GM23248 (cell line): ENCODE measurements at regions not wholly inside any gene's neighbourhood (a gene's known extent, or its start where the extent isn't known, plus 50 kb on each side); places are given as distances from the start of the nearest gene placed in this dataset.

ENCODE experiments used
- DNase-seq: peaks from one replicate; pipeline ENCODE4 v3.0.0-alpha.2; 2015
- H2AFZ ChIP-seq: fragments of 200-600 bp; sonication (generic); 2 replicates; pipeline ENCODE4 v1.6.1; 2016; ENCODE audit warnings: antibody characterized with exemption
- H3F3A ChIP-seq: fragments of 200-600 bp; sonication (generic); 2 replicates; pipeline ENCODE4 v1.6.1; 2016; ENCODE audit warnings: mild to moderate bottlenecking, antibody characterized with exemption, mixed run types; ENCODE audit not compliant: insufficient read depth
- H3K27ac ChIP-seq: fragments of 200-600 bp; sonication (generic); 2 replicates; pipeline ENCODE4 v1.5.1; 2016; ENCODE audit warnings: mild to moderate bottlenecking
- H3K27me3 ChIP-seq: fragments of 200-600 bp; sonication (generic); replicated peaks from 2 replicates; pipeline ENCODE4 v1.6.1; 2016; ENCODE audit warnings: mild to moderate bottlenecking; ENCODE audit not compliant: insufficient read depth
- H3K36me3 ChIP-seq: fragments of 200-600 bp; sonication (generic); 2 replicates; pipeline ENCODE4 v1.6.1; 2016; ENCODE audit warnings: low read depth, mild to moderate bottlenecking
- H3K4me1 ChIP-seq: fragments of 200-600 bp; sonication (generic); 2 replicates; pipeline ENCODE4 v1.6.1; 2016; ENCODE audit warnings: mild to moderate bottlenecking; ENCODE audit not compliant: insufficient read depth
- H3K4me2 ChIP-seq: fragments of 200-600 bp; sonication (generic); one replicate; pipeline ENCODE4 v1.6.1; 2016; ENCODE audit warnings: mild to moderate bottlenecking; ENCODE audit not compliant: unreplicated experiment
- H3K4me3 ChIP-seq: fragments of 200-600 bp; sonication (generic); 2 replicates; pipeline ENCODE4 v1.5.1; 2016; ENCODE audit warnings: mild to moderate bottlenecking
- H3K79me2 ChIP-seq: fragments of 200-600 bp; sonication (generic); 2 replicates; pipeline ENCODE4 v1.6.1; 2016; ENCODE audit warnings: mild to moderate bottlenecking; ENCODE audit not compliant: insufficient read depth
- H3K9ac ChIP-seq: fragments of 200-600 bp; sonication (generic); 2 replicates; pipeline ENCODE4 v1.6.1; 2016; ENCODE audit warnings: mild to moderate bottlenecking
- H3K9me2 ChIP-seq: fragments of 200-600 bp; sonication (generic); 2 replicates; pipeline ENCODE4 v1.6.1; 2016; ENCODE audit warnings: mixed run types, mild to moderate bottlenecking, moderate library complexity; ENCODE audit not compliant: insufficient read depth
- H3K9me3 ChIP-seq: fragments of 200-600 bp; sonication (generic); one replicate; pipeline ENCODE4 v1.6.1; 2017; ENCODE audit warnings: low read depth
- H4K20me1 ChIP-seq: fragments of 200-600 bp; sonication (generic); 2 replicates; pipeline ENCODE4 v1.6.0; 2016; ENCODE audit not compliant: insufficient read depth
- EZH2 ChIP-seq: fragments of 200-600 bp; sonication (generic); IDR thresholded peaks from 2 replicates; pipeline ENCODE4 v1.6.1; 2018; ENCODE audit warnings: antibody characterized with exemption, mild to moderate bottlenecking; ENCODE audit not compliant: insufficient read depth, poor library complexity, severe bottlenecking
- EZH2phosphoT487 ChIP-seq: fragments of 200-600 bp; sonication (generic); IDR thresholded peaks from 2 replicates; pipeline ENCODE4 v1.6.1; 2018; ENCODE audit warnings: antibody characterized with exemption, moderate library complexity, mild to moderate bottlenecking, low read depth; ENCODE audit not compliant: insufficient read depth
- WGBS, 2 experiments: methylation state at CpG; one replicate each; pipeline ENCODE4 v1.1.6; 2015 to 2017; ENCODE audit warnings: low lambda C conversion rate in 2 of 2, low coverage in 1 of 2; ENCODE audit errors: missing lambda C conversion rate in 2 of 2; 5-methylcytosine and 5-hydroxymethylcytosine counted together
- in situ Hi-C: fragments of 300-500 bp; cut with MboI; formaldehyde crosslinking; loops from 2 replicates; pipeline ENCODE4 v1.15.0; 2020

- no peaks in the 10 kb centered on the region for H4K20me1 ChIP-seq
- no peaks in the 10 kb centered on the region for H3K4me1 ChIP-seq
- H3K9ac ChIP-seq = no peak overlapping the region
- DNase-seq = no peak
- H3K36me3 ChIP-seq = no peaks in the 10 kb centered on the region
- in situ Hi-C loops = no loop called here
- no peaks in the 10 kb centered on the region for H3K9me2 ChIP-seq
- no peak for TF ChIP-seq EZH2phosphoT487
- TF ChIP-seq EZH2 = no peak
- no peak overlapping the region for H3K4me3 ChIP-seq
- H3K4me2 ChIP-seq = no peak overlapping the region
- no peaks in the 10 kb centered on the region for H3F3A ChIP-seq
- H3K27me3 ChIP-seq = no peaks in the 10 kb centered on the region
- H2AFZ ChIP-seq = no peak overlapping the region
- no peak overlapping the region for H3K27ac ChIP-seq
- H3K79me2 ChIP-seq = no peaks in the 10 kb centered on the region
- 17 to 21% methylated on average over 4 of the region's 4 CpGs for WGBS, 2 experiments
- H3K9me3 ChIP-seq = no peaks in the 10 kb centered on the region
These were observed 488.4 kb upstream of the PIK3C3 start for GRCh38 chr18:41466436-41467160.

- DNase-seq = no peak
- Histone ChIP-seq H3F3A (no peaks in the 10 kb centered on the region), H3K9me3 (no peaks in the 10 kb centered on the region), H3K4me1 (no peaks in the 10 kb centered on the region), H3K4me3 (no peak overlapping the region), H3K27me3 (no peaks in the 10 kb centered on the region), H2AFZ (no peak overlapping the region), H3K79me2 (no peaks in the 10 kb centered on the region), H3K9me2 (no peaks in the 10 kb centered on the region), H3K4me2 (no peak overlapping the region), H4K20me1 (no peaks in the 10 kb centered on the region), H3K36me3 (no peaks in the 10 kb centered on the region), H3K9ac (no peak overlapping the region), H3K27ac (no peak overlapping the region)
- 3 to 7% methylated on average over 2 of the region's 2 CpGs for WGBS, 2 experiments
- in situ Hi-C loops = no loop called here
- TF ChIP-seq EZH2 = no peak
- no peak for TF ChIP-seq EZH2phosphoT487
These were observed 489.6 kb upstream of the PIK3C3 start for GRCh38 chr18:41465386-41465785.

- no peaks in the 10 kb centered on the region for H4K20me1 ChIP-seq
- in situ Hi-C loops = no loop called here
- 3 to 8% methylated on average over 1 of the region's 1 CpG for WGBS, 2 experiments
- H3K36me3 ChIP-seq = no peaks in the 10 kb centered on the region
- TF ChIP-seq EZH2phosphoT487 (no peak), EZH2 (no peak)
- H3K27ac ChIP-seq = no peak overlapping the region
- H3F3A ChIP-seq = no peaks in the 10 kb centered on the region
- no peaks in the 10 kb centered on the region for H3K4me1 ChIP-seq
- no peak for DNase-seq
- no peak overlapping the region for H2AFZ ChIP-seq
- no peak overlapping the region for H3K4me3 ChIP-seq
- H3K9me2 ChIP-seq = no peaks in the 10 kb centered on the region
- H3K27me3 ChIP-seq = no peaks in the 10 kb centered on the region
- H3K79me2 ChIP-seq = no peaks in the 10 kb centered on the region
- no peak overlapping the region for H3K4me2 ChIP-seq
- H3K9ac ChIP-seq = no peak overlapping the region
- H3K9me3 ChIP-seq = no peaks in the 10 kb centered on the region
These were observed 490.8 kb upstream of the PIK3C3 start for GRCh38 chr18:41464278-41464677.

GRCh38 chr18:41462946-41463345 is 492.1 kb upstream of the PIK3C3 start:
- Histone ChIP-seq H3K36me3 (no peaks in the 10 kb centered on the region), H3K4me2 (no peak overlapping the region), H3K9ac (no peak overlapping the region), H2AFZ (no peak overlapping the region), H4K20me1 (no peaks in the 10 kb centered on the region), H3K27ac (no peak overlapping the region), H3K4me1 (no peaks in the 10 kb centered on the region), H3K27me3 (no peaks in the 10 kb centered on the region), H3K9me2 (no peaks in the 10 kb centered on the region), H3F3A (no peaks in the 10 kb centered on the region), H3K9me3 (no peaks in the 10 kb centered on the region), H3K79me2 (no peaks in the 10 kb centered on the region), H3K4me3 (no peak overlapping the region)
- in situ Hi-C loops = no loop called here
- 0 to 3% methylated on average over 1 of the region's 1 CpG for WGBS, 2 experiments
- DNase-seq = no peak
- no peak for TF ChIP-seq EZH2
- TF ChIP-seq EZH2phosphoT487 = no peak
